GM23338 (cell line): ENCODE measurements at regions not wholly inside any gene's neighbourhood (a gene's known extent, or its start where the extent isn't known, plus 50 kb on each side); places are given as distances from the start of the nearest gene placed in this dataset.
"Not testable (repeated sequence)": the region's sequence is repeated elsewhere in the genome, so short reads cannot be mapped to it uniquely, and the experiment has no call there.

Experiments
- ATAC-seq: fragments of 200-7000 bp; cut with Tn5 transposase; 3 replicates; pipeline ENCODE4 v1.9.1; 2020
- DNase-seq: peaks from one replicate; pipeline ENCODE4 v3.0.0-alpha.2; 2015; ENCODE audit warnings: low spot score
- H2AFZ ChIP-seq: fragments of 200-600 bp; sonication (generic); 2 replicates; pipeline ENCODE4 v1.8.0; 2016; ENCODE audit warnings: antibody characterized with exemption, mild to moderate bottlenecking, moderate library complexity
- H3F3A ChIP-seq: fragments of 200-600 bp; sonication (generic); replicated peaks from 2 replicates; pipeline ENCODE4 v1.8.0; 2017; ENCODE audit warnings: antibody characterized with exemption, mixed run types, low read depth
- H3K27ac ChIP-seq: fragments of 200-600 bp; sonication (generic); 2 replicates; pipeline ENCODE4 v1.6.1; 2016; ENCODE audit warnings: low read depth
- H3K27me3 ChIP-seq: fragments of 200-600 bp; sonication (generic); 2 replicates; pipeline ENCODE4 v1.8.0; 2016; ENCODE audit warnings: mild to moderate bottlenecking, mixed run types, moderate library complexity; ENCODE audit not compliant: insufficient read depth
- H3K36me3 ChIP-seq: fragments of 200-600 bp; sonication (generic); 2 replicates; pipeline ENCODE4 v1.8.0; 2016; ENCODE audit warnings: mild to moderate bottlenecking; ENCODE audit not compliant: insufficient read depth
- H3K4me1 ChIP-seq: fragments of 200-600 bp; sonication (generic); 2 replicates; pipeline ENCODE4 v1.8.0; 2016; ENCODE audit warnings: mild to moderate bottlenecking, moderate library complexity; ENCODE audit not compliant: insufficient read depth
- H3K4me2 ChIP-seq: fragments of 200-600 bp; sonication (generic); 2 replicates; pipeline ENCODE4 v1.7.1; 2017; ENCODE audit warnings: mixed run types
- H3K4me3 ChIP-seq: fragments of 200-600 bp; sonication (generic); 2 replicates; pipeline ENCODE4 v1.6.1; 2016; ENCODE audit warnings: mixed run types
- H3K79me2 ChIP-seq: fragments of 200-600 bp; sonication (generic); replicated peaks from 2 replicates; pipeline ENCODE4 v1.8.0; 2017; ENCODE audit warnings: mild to moderate bottlenecking; ENCODE audit not compliant: insufficient read depth
- H3K9me2 ChIP-seq: fragments of 200-600 bp; sonication (generic); 2 replicates; pipeline ENCODE4 v1.8.0; 2017; ENCODE audit not compliant: insufficient read depth
- H4K20me1 ChIP-seq: fragments of 200-600 bp; sonication (generic); replicated peaks from 2 replicates; pipeline ENCODE4 v1.8.0; 2017; ENCODE audit warnings: mild to moderate bottlenecking; ENCODE audit not compliant: insufficient read depth
- H3K27ac Mint-ChIP-seq: 2 replicates; pipeline ENCODE4 v1.8.0; 2020; ENCODE audit warnings: inconsistent platforms, mild to moderate bottlenecking, moderate library complexity, mixed read lengths
- H3K27me3 Mint-ChIP-seq: 3 replicates; pipeline ENCODE4 v1.8.0; 2022; ENCODE audit warnings: low read depth, mild to moderate bottlenecking, moderate library complexity, mixed read lengths, inconsistent platforms; ENCODE audit not compliant: insufficient read depth, poor library complexity
- H3K36me3 Mint-ChIP-seq: 3 replicates; pipeline ENCODE4 v1.8.0; 2021; ENCODE audit warnings: low read depth, mild to moderate bottlenecking, inconsistent platforms, moderate library complexity, mixed read lengths
- H3K4me1 Mint-ChIP-seq: 3 replicates; pipeline ENCODE4 v1.8.0; 2020; ENCODE audit warnings: mild to moderate bottlenecking, inconsistent platforms, mixed read lengths
- H3K4me3 Mint-ChIP-seq: 3 replicates; pipeline ENCODE4 v1.8.0; 2021; ENCODE audit warnings: moderate library complexity, mild to moderate bottlenecking, inconsistent platforms, mixed read lengths
- H3K9me3 Mint-ChIP-seq: 3 replicates; pipeline ENCODE4 v1.8.0; 2020; ENCODE audit warnings: moderate library complexity, mild to moderate bottlenecking, inconsistent platforms, mixed read lengths
- EZH2 ChIP-seq: fragments of 200-600 bp; sonication (generic); IDR thresholded peaks from one replicate; pipeline ENCODE4 v1.8.0; 2017; ENCODE audit warnings: antibody characterized with exemption, mild to moderate bottlenecking, low read depth; ENCODE audit not compliant: unreplicated experiment
- EZH2phosphoT487 ChIP-seq: fragments of 200-600 bp; sonication (generic); IDR thresholded peaks from one replicate; pipeline ENCODE4 v1.8.1; 2018; ENCODE audit warnings: antibody characterized with exemption; ENCODE audit not compliant: unreplicated experiment
- NANOG ChIP-seq: IDR thresholded peaks from 2 replicates; pipeline ENCODE4 v1.6.1; 2016; ENCODE audit warnings: antibody characterized with exemption, borderline replicate concordance
- POLR2AphosphoS5 ChIP-seq: IDR thresholded peaks from 2 replicates; pipeline ENCODE4 v1.6.1; 2016; ENCODE audit warnings: antibody characterized with exemption, low read depth
- STAT1 ChIP-seq: IDR thresholded peaks from one replicate; pipeline ENCODE4 v1.6.1; 2016; ENCODE audit warnings: antibody characterized with exemption; ENCODE audit not compliant: unreplicated experiment
- ZNF114 ChIP-seq: fragments of 250-450 bp; sonication (Bioruptor Pico); IDR thresholded peaks from 2 replicates; pipeline ENCODE4 v1.5.0; 2020; ENCODE audit warnings: mild to moderate bottlenecking, moderate library complexity
- ZNF331 ChIP-seq: fragments of 250-450 bp; sonication (Bioruptor Pico); IDR thresholded peaks from 2 replicates; pipeline ENCODE4 v1.5.0; 2020; ENCODE audit warnings: low read depth, mild to moderate bottlenecking, moderate library complexity
- TF ChIP-seq, protein P1 (sequence below), 2 experiments: fragments of 200-600 bp in 1 of 2; sonication (generic) in 1 of 2; conservative IDR thresholded peaks; 2 replicates each; pipeline versions ENCODE4 v1.5.1 to v1.6.1; 2016 to 2017; ENCODE audit warnings: antibody characterized with exemption in 2 of 2, low read depth in 2 of 2, mild to moderate bottlenecking in 2 of 2, moderate library complexity in 1 of 2
- TF ChIP-seq, protein P2 (sequence below): fragments of 250-450 bp; sonication (Bioruptor Pico); IDR thresholded peaks from 2 replicates; pipeline ENCODE4 v1.5.0; 2020; ENCODE audit warnings: mild to moderate bottlenecking, moderate library complexity
- TF ChIP-seq, protein P3 (sequence below): IDR thresholded peaks from 2 replicates; pipeline ENCODE4 v1.6.1; 2016; ENCODE audit warnings: antibody characterized with exemption

DNA sequence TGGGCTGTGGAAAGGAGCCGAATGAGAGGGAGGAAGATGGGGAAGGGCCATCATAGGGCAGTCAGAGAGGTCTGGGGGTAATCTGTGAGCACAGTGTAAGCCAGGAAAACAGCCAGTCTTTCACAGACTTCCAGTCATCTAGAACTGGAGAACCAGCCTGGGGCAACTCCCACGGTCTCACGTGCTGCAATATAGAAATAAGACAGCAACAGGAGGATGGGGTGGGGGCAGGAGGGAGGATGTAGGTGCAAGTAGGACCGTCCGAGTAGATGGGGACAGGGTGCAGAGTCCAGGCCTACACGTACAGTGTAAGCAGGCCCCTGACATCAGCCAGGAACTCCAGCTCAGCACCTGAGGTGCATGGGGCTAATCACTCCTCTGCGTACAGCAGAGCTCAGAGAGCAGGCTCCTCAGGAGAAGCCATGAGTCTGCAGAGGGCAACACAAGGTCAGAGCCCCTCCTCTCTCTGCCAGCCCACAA is 58.2 kb upstream of the TNFAIP3 start:
- H3K27me3 ChIP-seq: no peaks in the 10 kb centered on the region
- peak overlapping the region; percentile 32 for H2AFZ ChIP-seq
- no peaks in the 10 kb centered on the region for H3K36me3 Mint-ChIP-seq
- H3K27ac ChIP-seq: no peak overlapping the region
- 0 out of 2 replicates have a peak, but pooled peaks cover 5% of the 10 kb centered on the region for H3K9me2 ChIP-seq
- H3K27ac Mint-ChIP-seq: no peak overlapping the region
- no peaks in the 10 kb centered on the region for H3K4me1 ChIP-seq
- no peaks in the 10 kb centered on the region for H3K9me3 Mint-ChIP-seq
- no peaks in the 10 kb centered on the region for H3F3A ChIP-seq
- H3K79me2 ChIP-seq: no peaks in the 10 kb centered on the region
- H3K36me3 ChIP-seq: no peaks in the 10 kb centered on the region
- H4K20me1 ChIP-seq: no peaks in the 10 kb centered on the region
- H3K27me3 Mint-ChIP-seq: peaks cover 5% of the 10 kb centered on the region
- ATAC-seq: peak; percentile 60
- no peaks in the 10 kb centered on the region; the same call in 2 of the 3 replicates for H3K4me1 Mint-ChIP-seq
- TF ChIP-seq NANOG (no peak), ZNF114 (CRISPR knock-in tag) (no peak), EZH2 (no peak), ZNF331 (CRISPR knock-in tag) (no peak), STAT1 (no peak), POLR2AphosphoS5 (no peak), EZH2phosphoT487 (no peak)
- TF ChIP-seq, protein P1, sequence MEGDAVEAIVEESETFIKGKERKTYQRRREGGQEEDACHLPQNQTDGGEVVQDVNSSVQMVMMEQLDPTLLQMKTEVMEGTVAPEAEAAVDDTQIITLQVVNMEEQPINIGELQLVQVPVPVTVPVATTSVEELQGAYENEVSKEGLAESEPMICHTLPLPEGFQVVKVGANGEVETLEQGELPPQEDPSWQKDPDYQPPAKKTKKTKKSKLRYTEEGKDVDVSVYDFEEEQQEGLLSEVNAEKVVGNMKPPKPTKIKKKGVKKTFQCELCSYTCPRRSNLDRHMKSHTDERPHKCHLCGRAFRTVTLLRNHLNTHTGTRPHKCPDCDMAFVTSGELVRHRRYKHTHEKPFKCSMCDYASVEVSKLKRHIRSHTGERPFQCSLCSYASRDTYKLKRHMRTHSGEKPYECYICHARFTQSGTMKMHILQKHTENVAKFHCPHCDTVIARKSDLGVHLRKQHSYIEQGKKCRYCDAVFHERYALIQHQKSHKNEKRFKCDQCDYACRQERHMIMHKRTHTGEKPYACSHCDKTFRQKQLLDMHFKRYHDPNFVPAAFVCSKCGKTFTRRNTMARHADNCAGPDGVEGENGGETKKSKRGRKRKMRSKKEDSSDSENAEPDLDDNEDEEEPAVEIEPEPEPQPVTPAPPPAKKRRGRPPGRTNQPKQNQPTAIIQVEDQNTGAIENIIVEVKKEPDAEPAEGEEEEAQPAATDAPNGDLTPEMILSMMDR (conservative IDR thresholded peaks at IDR 0.05; ENCODE audit: low read depth in 2 of 2): no peak
- TF ChIP-seq, protein P2, sequence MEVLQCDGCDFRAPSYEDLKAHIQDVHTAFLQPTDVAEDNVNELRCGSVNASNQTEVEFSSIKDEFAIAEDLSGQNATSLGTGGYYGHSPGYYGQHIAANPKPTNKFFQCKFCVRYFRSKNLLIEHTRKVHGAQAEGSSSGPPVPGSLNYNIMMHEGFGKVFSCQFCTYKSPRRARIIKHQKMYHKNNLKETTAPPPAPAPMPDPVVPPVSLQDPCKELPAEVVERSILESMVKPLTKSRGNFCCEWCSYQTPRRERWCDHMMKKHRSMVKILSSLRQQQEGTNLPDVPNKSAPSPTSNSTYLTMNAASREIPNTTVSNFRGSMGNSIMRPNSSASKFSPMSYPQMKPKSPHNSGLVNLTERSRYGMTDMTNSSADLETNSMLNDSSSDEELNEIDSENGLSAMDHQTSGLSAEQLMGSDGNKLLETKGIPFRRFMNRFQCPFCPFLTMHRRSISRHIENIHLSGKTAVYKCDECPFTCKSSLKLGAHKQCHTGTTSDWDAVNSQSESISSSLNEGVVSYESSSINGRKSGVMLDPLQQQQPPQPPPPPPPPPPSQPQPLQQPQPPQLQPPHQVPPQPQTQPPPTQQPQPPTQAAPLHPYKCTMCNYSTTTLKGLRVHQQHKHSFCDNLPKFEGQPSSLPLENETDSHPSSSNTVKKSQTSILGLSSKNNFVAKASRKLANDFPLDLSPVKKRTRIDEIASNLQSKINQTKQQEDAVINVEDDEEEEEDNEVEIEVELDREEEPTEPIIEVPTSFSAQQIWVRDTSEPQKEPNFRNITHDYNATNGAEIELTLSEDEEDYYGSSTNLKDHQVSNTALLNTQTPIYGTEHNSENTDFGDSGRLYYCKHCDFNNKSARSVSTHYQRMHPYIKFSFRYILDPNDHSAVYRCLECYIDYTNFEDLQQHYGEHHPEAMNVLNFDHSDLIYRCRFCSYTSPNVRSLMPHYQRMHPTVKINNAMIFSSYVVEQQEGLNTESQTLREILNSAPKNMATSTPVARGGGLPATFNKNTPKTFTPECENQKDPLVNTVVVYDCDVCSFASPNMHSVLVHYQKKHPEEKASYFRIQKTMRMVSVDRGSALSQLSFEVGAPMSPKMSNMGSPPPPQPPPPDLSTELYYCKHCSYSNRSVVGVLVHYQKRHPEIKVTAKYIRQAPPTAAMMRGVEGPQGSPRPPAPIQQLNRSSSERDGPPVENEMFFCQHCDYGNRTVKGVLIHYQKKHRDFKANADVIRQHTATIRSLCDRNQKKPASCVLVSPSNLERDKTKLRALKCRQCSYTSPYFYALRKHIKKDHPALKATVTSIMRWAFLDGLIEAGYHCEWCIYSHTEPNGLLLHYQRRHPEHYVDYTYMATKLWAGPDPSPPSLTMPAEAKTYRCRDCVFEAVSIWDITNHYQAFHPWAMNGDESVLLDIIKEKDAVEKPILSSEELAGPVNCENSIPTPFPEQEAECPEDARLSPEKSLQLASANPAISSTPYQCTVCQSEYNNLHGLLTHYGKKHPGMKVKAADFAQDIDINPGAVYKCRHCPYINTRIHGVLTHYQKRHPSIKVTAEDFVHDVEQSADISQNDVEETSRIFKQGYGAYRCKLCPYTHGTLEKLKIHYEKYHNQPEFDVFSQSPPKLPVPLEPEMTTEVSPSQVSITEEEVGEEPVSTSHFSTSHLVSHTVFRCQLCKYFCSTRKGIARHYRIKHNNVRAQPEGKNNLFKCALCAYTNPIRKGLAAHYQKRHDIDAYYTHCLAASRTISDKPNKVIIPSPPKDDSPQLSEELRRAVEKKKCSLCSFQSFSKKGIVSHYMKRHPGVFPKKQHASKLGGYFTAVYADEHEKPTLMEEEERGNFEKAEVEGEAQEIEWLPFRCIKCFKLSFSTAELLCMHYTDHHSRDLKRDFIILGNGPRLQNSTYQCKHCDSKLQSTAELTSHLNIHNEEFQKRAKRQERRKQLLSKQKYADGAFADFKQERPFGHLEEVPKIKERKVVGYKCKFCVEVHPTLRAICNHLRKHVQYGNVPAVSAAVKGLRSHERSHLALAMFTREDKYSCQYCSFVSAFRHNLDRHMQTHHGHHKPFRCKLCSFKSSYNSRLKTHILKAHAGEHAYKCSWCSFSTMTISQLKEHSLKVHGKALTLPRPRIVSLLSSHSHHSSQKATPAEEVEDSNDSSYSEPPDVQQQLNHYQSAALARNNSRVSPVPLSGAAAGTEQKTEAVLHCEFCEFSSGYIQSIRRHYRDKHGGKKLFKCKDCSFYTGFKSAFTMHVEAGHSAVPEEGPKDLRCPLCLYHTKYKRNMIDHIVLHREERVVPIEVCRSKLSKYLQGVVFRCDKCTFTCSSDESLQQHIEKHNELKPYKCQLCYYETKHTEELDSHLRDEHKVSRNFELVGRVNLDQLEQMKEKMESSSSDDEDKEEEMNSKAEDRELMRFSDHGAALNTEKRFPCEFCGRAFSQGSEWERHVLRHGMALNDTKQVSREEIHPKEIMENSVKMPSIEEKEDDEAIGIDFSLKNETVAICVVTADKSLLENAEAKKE (CRISPR knock-in tag): no peak
- TF ChIP-seq, protein P3, sequence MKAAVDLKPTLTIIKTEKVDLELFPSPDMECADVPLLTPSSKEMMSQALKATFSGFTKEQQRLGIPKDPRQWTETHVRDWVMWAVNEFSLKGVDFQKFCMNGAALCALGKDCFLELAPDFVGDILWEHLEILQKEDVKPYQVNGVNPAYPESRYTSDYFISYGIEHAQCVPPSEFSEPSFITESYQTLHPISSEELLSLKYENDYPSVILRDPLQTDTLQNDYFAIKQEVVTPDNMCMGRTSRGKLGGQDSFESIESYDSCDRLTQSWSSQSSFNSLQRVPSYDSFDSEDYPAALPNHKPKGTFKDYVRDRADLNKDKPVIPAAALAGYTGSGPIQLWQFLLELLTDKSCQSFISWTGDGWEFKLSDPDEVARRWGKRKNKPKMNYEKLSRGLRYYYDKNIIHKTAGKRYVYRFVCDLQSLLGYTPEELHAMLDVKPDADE: no peak
- DNase-seq: no peak
- H3K4me3 ChIP-seq: no peak overlapping the region
- H3K4me3 Mint-ChIP-seq: no peak overlapping the region
- no peak overlapping the region for H3K4me2 ChIP-seq

DNA sequence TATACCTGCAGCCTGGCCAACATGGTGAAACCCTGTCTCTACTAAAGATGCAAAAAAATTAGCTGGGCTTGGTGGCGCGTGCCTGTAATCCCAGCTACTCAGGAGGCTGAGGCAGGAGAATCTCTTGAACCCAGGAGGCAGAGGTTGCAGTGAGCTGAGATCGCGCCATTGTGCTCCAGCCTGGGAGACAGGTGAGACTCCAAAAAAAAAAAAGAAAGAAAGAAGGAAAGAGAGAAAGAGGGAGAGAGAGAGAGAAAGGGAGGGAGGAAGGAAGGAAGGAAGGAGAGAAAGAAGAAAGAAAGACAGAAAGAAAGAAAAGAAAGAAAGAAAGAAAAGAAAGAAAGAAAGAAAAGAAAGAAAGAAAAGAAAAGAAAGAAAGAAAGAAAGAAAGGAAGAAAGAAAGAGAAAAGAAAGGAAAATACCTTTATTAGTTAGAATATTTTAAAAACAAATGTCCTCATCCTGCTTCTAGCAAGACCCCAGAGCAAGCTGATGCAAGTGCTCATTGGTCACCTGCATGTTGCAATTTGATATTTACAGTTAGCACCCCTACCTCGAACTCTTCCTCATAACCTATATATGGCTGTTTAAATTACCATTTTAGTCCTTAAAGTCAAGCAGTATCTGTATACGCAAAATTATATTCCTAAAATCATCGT is 57.0 kb upstream of the TNFAIP3 start:
- H3K79me2 ChIP-seq, H3K27ac Mint-ChIP-seq, H3F3A ChIP-seq, H3K4me3 Mint-ChIP-seq, H3K36me3 Mint-ChIP-seq, H3K9me2 ChIP-seq, H3K36me3 ChIP-seq, ATAC-seq, H3K4me1 ChIP-seq, H3K4me3 ChIP-seq, H3K27me3 Mint-ChIP-seq, H3K4me2 ChIP-seq, H4K20me1 ChIP-seq, DNase-seq, H3K9me3 Mint-ChIP-seq, H3K4me1 Mint-ChIP-seq, H3K27ac ChIP-seq, H3K27me3 ChIP-seq: not testable (repeated sequence)
- 0 out of 2 replicates have a peak overlapping the region, but pooled peaks have one; percentile 56 for H2AFZ ChIP-seq
